DMS 273 treated with DMSO at 0.1 percent for 48 hours (cell line): ENCODE measurements at regions not wholly inside any gene's neighbourhood (a gene's known extent, or its start where the extent isn't known, plus 50 kb on each side); places are given as distances from the start of the nearest gene placed in this dataset.

Experiments used
- DNase-seq: peaks from one replicate; lab custom pipeline; 2025; lab: John Stamatoyannopoulos, UW

DNA sequence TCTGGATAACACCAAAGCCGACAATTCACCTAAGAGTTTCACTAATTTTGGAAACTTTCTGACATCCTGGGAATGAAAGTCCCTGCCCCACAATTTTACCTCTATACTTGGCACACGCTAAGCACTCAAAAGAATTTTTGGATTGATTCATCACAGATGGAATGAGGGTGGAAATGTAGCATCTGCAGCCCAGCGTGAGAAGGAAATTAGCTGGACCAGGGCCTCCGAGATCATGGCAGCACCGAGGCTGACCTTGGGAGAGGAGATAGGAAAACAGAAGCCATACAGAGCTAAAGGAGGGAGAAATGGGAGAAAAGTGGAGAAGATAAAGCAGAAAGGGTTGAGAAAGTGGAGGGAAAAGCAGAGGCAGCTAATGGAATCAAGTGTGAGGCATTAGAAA lies 606.6 kb upstream of the DPP6 start:
- DNase-seq = no peak

DNA sequence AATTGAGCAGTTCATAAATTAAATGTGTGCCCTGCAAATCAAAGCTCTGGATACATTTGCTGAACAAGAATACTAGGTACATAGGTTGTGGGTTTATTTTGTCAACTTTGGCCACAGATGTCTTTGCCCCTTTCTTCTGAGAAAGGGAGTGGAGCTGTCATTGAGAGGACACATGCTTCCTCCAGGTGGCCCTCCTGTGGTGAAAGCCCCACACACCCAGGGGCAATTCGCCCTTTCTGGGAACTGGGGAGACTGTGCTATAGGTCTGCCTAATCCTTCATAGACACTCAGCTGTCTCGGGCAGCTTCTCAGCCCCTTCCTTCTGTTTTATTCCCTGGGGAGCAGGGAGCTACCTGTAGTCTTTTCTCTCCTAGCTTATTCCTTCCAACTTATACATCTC lies 605.7 kb upstream of the DPP6 start:
- DNase-seq = no peak

DNA sequence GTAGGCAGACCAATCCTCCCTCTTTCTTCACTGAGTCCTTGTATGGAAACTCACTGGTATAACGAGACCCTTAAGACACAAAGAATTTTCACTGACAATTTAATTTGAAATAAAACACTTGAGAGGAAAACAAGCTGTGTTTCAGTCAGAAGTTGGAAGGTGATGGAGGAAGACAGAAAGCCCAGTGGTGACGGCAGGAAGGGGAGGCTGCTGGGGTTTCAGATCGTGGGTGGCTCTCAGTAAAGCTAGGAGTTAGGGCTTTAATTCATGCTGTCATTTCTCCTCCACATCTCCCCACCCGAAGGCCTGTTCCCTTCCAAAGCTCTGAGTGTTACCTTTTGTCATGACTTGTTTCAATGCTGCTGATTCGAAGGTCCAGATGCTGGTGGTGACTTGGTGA lies 605.2 kb upstream of the DPP6 start:
- DNase-seq = no peak

DNA sequence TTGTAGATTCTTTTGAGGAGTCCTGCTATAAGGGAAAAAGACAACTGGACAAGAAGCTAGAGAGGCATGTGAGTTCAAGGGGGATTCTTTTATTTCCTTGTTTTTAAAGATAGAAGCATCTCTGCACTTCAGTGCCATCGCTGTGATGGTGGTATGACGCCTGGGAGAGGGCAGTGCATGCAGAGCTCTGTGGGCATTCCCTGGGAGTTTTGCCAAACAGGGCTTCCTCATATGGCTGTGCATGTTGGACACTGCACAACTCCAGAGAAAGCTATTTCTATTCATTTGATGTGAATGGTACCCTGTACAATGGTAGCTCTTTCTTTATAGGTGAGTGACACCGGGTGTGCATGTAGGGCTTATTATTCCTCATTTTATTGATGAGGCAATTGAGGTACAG lies 599.5 kb upstream of the DPP6 start:
- no peak for DNase-seq

DNA sequence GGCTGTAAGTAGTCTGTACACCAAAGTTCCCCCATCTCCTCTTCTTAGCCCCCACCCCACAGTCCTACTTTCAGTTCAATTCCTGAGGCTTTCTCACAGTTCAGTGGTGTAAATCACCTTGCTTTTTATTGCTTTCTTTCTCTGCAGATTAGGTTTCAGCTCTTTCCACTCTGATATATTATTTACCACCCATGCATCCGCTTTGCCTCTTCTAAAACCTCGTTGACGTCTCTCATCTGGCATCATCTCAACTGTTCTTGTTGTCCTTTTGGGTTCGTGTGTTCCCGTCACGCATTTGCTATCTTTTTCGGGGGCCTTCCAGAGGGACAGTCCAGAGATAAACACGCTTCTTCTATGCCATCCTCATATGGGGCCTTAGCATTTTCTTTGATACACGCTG lies 597.9 kb upstream of the DPP6 start:
- DNase-seq = no peak

DNA sequence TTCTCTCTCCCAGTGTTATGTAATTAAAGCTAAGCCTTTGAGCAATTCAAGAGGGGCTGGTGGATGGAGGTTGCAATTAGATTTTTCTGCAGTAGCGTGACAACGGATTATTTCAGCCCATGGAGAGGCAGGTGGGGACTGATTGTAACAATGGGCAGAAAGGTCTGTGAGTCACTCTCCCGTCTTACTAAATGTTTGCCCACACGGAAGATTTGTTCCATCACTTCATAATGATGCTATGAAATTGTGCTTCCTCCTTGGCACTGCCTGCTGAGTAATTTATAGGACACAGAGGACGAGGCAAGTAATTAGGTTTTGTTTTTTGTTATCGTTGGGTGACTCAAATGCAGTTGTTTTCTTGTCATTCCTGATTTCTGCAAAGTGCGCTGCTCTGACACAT lies 594.5 kb upstream of the DPP6 start:
- DNase-seq = no peak

DNA sequence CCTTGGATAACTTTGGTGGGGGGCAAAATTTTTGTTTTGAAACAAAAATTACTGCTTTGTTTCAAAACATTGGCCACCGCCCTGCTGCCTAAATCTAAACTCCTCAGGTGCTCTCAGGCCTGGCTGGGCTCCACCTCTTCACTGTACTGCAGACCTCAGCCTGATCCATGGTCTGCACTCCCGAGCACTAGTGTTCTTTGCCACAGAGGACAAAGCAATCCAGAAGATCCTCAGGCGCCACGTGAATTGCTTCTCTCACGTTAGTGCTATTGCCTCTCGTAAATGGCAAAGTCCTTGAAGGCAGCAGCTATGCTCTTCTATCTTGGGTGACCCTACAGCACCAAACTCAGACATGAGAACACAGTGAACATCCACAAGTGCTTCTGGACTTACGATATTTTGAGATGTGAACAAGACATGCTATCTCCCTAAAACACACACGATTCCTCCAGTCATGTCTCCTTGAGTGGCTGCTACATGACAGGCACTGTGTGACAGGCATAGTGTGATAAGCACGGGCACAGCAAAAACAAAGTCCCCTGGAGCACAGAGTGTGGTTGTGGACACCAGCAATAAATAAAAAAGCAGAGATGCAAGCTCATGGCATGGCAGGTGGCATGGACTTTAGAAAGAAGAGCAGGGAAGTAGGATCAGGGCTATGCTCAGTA lies 582.1 kb upstream of the DPP6 start:
- no peak for DNase-seq

DNA sequence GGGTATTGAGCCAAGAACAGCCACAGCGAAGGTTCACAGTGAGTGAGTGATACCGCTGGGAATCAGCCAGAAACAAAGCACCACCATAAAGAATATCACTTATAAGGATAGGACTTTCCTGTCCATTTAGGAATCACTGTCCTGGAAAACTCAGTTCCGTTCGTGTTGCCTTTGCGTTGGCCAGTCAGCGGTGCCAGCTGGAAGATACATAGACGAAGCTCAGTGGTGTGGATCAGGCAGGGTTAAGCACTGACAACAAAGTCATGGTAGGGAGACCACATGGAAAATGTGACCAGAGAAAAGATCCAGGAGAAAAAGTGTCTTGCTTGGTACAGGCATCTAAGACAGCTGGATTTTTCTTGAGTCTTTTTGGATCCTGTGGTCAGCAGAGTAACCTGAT lies 579.7 kb upstream of the DPP6 start:
- no peak for DNase-seq

DNA sequence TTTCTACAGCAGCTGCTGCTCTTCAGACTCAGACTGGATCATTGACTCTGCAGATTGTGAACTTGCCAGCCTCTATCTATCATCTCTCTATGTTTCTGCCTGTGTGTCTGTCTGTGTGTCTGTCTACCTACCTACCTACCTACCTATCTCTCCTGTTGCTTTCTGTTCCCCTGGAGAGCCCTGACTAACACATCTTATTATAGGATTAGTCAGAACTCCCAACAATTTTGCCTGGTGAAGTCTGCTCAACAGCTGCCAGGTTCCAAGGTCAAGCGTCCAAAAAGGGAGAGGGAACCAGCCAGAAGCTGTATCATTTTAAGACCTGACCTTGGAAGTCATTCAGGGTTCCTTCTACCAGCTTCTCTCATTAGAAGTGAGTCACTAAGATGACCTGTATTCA lies 579.0 kb upstream of the DPP6 start:
- no peak for DNase-seq

DNA sequence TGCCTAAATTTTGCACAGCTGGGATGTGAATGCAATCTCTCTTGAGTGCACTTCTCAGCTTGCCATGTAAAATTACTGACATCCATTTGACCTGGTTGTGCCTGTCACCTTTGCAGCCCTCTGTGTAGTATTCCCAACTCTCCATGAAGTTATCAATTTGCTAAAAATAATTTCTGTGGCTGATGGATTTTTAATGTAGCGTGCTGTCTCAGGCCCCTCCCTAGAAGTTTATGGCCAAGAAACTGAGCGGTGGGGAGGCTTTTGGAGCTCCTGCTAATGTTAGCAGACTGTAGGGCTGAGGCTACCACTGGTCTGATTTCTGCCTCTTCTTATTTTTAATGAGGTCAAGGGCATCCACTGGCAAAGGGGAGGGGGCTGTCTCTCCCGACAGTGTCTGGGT lies 577.0 kb upstream of the DPP6 start:
- no peak for DNase-seq

DNA sequence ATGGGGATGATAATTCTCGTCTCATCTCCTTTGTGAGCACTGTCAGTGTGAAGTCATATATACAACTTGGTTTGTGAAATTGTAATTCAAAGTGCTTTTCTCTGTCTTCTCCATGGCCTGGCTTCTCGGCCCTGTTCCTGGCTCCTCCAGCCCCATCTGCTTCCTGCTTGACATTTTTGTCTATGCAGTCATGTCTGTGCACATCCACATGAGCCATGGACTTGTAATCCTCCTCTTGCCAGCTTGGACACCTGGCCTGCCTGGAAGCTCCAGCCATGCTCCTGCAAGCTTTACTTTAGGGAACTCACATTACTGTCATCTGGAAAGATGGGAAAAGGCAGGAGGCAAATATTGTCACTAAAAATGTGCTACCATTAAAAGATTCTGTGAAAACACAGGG lies 576.0 kb upstream of the DPP6 start:
- DNase-seq = no peak

DNA sequence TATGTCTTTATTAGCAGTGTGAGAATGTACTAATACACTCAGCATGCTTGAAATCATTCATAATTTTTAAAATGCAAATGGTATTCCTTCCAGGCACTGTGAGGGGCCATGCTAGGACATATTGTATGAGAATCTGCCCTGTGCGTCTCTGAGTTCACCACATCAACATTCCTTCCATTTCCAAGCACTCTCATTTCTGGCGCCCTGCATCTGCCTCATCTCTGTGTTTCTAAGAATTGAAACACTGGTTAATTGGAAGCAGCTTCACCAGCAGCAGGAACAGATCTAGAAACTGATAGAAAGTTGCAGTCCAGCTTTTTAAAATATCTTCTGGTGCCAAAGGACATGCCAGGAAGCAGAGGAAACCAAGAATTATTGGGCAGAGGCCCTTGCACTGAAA lies 555.9 kb upstream of the DPP6 start:
- DNase-seq = no peak

DNA sequence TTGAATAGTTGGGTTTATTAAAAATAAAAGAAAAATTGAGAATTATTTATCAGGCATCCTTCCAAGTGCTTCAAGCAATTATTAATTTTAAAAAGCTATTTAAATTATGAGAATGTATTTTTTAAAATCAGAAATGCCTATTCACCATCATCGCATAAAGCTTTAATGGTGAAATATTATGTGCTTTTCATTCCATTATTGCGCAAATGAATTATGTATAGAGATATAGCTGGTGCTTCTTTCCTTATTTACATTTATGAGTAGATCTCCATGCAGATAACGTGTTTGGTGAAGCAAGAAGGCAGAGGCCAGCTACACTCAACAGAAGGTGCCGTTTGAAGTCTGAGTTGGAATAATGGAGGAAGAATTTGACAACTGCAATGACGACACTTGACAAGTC lies 549.1 kb upstream of the DPP6 start:
- no peak for DNase-seq

DNA sequence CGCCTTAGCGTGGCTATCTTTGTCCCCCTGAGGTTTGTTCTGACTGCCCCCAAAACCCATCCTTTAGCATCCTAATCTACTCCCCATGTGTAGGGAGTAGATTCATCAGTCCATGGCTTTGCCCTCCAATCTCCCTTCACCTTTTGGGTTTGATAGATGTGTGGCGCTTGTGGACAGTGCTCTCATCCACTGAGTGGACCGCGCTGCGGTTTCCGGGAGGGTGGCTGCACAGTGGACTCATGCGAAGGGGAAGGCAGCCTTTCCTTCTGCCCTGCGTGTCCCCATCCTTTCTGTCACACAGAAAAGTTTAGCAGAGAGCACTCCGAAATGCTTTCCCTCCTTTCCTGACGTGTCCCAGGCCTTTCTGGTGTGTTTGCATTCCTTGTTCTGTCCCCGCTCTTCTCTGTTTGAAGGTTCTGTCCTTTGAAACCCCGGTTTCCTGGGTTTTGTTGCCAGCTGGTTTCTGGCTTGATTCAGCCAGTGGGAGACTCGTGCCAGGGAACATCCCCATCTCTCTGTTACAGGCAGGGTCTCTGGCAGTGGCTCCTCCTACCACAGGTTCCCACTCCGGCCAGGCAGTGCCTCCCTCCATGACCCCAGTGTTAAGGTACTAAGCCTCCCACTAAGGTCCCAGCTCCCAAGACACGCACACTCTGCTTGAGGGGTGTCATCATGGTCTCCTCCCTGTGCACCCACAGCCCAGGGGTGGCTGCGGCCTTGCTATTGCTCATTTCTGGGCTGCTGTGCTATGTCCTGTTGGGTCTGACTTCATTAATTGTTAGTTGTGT lies 547.7 kb upstream of the DPP6 start:
- no peak for DNase-seq

DNA sequence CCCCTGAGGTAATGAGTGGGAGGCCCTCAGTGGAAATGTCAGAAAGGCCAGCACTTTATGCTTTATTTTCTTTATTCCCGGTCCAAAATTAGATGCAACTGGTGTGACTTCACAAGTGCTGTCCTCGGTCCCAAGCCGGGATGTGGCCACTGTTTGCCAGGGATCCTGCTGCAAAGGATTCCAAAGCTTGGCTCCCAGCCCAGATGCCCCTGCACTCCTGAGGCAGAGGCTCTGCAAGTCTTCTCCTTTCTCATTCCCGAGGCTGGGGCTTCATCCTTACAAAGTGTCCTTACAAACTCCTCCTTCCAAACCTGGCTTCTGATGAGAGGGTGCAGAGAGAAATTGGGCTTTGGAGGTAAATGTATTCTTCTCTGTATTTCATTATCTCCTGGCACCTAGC lies 544.3 kb upstream of the DPP6 start:
- no peak for DNase-seq

DNA sequence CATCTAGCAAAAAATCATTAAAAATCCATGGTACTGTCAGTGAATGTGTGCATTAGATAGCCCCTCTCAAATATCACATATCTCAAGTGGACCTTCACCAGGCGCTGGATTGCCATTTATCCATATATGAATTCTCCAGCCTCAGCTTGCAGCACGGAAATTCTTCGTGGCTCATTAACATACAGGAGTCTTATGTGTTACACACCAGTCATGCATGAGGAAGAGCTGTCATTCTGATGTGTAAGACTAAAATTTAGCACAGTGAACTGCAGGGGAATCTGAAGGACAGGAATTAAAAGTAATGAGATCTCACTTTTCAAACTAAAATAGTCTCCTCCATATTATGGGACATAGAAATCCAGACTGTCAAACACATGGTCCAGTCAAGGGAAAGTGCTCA lies 542.4 kb upstream of the DPP6 start:
- no peak for DNase-seq

DNA sequence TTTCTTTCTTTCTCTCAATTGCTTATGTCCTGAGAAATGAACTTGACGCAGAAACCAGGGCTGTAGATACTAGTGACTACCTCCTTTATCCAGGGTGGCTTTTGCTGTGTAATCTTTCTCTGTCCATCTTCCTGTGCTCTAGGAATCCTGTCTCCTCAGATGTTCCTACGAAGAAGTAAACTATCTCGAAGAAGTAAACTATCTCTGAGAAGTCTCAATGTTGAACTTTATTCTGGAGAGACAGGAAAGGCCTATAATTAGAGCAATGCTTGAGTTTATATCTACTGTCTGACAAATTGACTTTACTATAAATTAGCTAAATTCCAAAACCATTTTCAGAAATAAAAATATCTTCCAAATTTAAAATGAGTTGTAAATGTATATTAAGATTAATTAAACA lies 541.5 kb upstream of the DPP6 start:
- no peak for DNase-seq

DNA sequence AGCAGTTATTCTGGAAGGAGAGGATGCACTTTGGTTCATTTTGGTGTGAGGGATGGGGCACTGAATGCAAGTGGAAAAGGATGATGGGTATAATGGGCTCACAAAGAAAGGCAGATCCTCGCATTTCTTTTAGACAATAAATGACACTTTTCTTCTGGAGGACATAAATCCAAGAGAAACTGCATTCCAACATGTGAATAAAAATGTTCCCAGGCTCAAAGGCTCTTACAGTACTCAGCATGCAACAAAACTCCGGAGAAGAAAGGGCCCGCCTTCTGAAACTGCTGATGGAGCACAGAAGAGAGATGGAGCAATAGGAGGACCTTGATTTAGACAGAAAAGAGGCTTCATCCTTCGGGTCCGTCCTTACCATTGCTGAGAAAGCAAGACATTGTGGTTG lies 538.2 kb upstream of the DPP6 start:
- no peak for DNase-seq

DNA sequence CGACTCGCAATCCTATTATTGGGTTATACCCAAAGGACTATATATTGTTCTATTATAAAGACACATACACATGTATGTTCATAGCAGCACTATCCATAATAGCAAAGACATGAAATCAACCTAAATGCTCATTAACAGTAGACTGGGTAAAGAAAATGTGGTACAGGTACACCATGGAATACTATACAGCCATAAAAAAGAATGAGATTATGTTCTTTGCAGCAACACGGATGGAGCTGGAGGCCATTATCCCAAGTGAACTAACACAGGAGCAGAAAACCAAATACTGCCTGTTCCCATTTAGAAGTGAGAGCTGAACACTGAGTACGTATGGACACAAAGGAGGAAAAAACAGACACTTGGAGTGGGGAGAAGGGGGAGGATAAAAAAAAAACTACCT lies 536.8 kb upstream of the DPP6 start:
- DNase-seq = no peak

DNA sequence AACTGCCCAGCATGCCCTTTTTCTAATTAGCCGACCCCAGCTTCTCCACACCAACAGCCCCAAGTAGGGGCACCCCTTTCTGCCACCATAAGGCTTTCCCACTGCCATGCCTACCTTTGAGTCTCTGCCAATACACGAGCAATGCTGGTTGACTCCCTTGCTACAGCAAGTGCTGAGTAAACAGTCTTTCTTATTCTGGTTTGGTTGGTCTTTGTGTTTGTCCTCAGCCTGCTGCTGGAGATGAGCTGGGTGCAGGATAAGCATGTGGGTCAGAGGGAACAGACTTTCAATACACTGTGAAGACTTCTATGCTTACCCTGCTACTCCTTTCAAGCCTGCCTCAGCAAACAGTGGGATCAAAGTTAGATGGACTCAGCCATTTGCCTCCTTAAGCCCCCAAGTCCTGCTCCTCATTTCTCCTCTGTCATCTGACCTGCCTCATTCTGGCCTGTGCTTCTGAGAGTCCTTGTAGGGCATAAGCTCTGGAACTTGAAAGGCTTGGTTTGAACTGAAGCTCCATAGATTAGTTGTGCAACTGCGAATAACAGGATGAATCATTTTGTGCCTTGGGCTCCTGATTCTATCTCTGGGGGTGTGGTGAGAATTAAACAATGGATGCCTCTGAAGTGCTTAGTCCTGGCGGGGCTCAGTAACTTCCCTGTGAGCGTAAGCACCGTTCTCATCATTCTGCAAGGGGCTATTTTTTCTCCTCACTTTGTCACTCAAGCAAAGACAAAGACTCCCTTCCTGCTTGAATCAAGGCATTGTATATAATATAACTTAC lies 533.8 kb upstream of the DPP6 start:
- DNase-seq = no peak

DNA sequence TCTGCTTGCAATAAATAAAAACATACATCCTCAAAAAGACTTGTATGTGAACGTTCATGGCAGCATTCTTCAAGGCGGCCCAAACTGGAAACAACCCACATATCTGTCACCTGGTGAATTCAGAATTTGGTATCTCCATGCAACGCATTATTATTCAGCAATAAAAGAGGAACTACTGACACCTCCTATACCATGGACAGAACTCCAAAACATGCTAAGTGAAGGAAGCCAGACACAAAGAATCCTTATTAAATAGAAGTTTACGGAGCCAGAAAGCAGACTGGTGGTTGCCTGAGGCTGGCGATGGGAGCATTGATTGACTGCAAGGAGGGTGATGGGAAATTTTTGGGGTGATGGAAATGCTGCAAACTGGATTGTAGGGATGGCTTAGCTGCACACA lies 530.8 kb upstream of the DPP6 start:
- DNase-seq = no peak

DNA sequence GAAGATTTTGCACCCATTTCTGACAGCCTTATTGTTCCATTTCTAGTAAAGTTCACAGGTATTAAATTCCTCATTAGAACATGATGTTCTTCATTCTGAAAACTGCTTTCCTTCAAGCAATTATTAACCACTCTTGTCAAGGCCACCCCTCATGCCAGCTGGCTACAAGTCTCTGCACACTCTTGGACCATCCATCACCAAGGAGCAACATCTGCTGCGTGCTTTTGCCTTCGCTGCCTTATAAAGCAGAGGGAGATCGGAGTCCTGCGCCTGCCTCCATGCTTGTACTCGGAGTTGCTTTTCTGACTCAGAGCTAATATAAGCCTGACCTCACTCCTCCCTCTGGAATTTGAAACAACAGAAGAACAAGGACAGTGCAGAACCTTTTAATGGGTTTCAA lies 529.9 kb upstream of the DPP6 start:
- DNase-seq = no peak

DNA sequence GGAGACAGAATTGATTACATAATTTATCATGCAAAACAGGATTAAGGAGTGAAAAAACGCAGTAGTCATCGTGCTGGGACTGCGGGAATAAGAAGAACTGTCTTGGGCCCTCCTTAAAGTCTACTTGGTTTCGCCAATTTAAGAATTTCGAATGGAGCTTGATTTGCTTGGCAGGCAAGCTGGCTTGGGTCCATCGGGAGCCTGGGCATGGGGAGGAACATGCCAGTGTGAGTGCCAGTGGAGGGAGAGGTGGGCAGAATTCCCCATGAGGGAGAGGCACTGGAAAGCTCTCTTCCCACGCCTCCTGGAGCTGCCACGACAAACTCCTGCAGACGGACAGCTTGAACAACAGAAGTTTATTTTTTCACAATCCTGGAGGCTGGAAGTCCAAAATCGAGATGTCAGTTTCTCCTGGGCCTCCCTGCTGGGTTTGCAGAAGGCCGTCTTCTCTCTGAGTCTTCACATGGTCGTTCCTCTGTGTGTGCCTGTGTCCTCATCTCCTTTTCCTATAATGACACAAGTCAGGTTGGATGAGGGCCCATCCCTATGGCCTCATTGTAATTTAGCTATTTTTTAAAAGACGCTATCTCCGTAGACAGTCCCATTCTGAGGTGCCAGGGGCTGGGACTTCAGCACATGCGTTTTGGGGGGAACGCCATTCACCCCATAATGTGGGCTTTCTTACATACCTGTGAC lies 528.7 kb upstream of the DPP6 start:
- no peak for DNase-seq
